GM18873 (cell line): ENCODE measurements at regions not wholly inside any gene's neighbourhood (a gene's known extent, or its start where the extent isn't known, plus 50 kb on each side); places are given as distances from the start of the nearest gene placed in this dataset.

Source experiments
- ATAC-seq: cut with Tn5 transposase; IDR thresholded peaks from one replicate; pipeline ENCODE4 v1.9.1; 2021; ENCODE audit warnings: mild to moderate bottlenecking, moderate library complexity, moderate number of reproducible peaks; ENCODE audit not compliant: unreplicated experiment, low FRiP score

DNA sequence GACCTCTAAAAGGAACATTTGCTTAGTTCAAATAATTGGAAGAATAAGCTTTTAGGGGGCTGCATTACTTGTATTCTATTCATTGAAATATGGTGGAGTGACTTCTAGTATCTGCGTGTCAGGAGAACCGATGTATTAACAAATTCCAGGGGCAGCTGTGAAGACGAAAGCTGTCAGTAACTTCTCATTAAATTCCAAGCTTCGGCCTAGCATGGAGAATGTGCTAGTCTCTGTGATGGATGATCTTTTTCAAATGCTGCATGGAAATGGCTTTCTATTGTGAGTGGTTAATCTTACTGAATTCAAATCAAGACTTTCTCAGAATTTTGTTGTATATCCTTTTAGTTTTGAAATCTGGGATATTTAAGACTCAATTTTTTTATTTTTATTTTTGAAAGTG, 429.9 kb downstream of the ADGRL2 start:
- no peak for ATAC-seq

DNA sequence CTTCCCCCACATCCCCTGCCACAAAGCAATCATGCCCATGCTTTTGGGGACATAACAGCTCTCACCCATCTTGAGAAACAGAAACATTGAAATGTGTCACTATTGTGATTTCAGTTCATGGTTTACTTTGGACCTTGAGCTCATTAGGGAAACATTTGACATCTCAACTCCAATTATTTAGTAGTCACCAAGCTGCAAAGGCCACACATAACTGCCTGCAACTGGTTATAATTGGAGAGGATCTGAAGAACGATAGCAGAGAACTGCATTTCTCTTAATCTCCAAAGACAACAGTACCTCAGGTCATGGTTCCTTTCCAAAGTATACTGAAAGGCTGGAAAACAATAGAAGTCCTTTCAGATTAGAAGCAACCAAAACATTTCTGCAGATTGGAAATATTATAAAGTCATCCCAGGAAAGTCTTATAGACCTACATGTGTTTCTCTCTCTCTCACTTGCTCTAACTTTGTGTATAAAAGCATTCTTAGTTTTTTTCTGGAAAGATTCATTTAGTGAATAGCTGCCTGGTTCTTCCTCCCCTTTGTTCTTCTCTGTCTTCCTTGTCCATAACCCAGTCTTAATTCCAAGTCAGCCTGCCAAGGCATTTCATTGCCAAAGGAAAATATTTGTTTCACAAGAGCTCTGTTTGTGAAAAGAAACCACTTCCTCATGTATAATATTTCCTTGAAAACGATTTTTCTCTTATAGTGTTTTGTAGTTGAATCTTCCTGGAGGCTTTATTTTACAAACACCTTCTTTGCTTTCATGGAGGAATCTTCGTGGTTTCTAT, 426.8 kb downstream of the ADGRL2 start:
- no peak for ATAC-seq

DNA sequence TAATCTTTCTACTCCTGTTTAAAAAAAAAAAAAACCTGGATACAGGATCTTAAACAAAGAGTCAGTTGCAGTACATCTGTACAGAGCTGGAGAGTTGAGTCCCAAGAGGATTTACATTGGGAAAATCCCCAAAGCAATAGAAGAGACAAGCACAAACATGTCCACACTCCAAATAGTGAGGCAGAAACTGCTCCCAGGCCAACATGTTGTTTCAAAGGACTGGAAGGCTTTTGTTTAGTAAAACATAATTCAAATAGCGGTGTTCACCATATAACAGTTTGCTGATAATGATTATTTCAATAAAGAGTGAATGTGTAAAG, 425.4 kb downstream of the ADGRL2 start:
- no peak for ATAC-seq

DNA sequence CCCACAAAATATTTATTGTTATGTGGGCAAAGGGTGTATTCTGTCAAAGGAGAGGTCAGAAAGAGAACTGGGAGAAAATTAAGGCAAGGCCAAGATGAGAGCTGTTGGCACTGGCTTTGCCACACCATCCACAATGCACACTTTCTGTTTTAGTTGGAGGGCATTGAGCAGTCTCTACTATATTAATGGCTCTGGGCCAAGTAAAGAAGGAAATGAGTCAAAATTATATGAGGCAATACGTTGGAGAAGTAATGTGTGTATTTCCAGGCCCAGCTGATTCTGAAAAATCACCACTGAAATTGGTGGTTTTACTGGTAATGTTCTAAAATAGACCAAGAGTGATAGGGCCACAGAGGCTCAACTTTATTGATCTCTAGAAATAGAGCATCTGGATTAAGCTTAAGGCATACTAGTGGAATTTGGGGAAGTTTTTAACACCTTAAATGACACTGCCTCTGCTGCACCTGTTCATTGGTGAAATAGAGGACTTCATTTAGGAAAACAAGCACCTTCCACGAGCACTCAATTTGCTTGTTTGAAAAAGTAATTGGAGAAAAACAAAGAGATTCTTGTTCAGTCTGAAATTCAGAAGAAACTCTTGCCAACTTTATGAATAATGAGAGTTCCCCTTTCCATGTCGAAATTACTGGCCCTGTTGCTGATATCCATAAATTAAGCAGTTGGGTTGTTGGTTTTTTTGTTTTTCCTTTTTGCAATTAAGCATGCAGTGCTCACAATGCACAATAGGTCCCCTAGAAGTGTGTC, 424.9 kb downstream of the ADGRL2 start:
- ATAC-seq: no peak

DNA sequence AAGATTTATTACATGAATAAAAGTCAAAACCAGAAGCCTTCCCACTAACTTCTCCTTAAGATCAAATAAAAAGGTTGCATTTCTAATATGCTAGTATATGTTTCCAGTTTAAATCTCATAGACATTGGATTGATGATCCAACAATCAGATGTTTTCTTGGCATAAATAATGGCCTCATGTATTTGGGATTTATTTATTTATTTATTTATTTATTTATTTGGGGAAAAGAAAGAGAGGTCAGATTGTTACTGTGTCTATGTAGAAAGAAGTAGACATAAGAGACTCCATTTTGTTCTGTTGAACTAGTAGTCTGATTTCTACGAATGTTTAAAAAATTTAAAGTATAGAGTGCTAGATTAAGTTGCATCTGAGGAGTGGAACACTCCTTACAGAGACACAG, 422.4 kb downstream of the ADGRL2 start:
- ATAC-seq: no peak

DNA sequence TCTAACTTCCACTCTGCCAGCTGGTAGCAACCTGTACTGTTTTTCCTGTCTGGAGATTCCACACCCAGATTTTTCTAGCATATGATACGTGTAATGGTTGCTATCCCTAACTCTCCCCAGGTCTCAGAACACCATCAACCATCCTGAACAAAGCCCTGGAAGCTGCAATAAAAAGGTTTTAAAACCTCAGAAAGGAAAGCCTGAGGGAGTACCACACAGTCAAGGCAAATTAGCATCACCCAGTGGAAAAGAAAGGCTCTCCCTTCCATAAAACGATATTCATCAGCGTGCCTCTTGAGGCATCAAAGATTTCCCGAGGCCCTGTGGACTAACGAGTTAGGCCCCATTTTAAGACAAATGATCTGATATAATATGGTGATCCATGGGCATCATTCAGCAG, 421.0 kb downstream of the ADGRL2 start:
- no peak for ATAC-seq

DNA sequence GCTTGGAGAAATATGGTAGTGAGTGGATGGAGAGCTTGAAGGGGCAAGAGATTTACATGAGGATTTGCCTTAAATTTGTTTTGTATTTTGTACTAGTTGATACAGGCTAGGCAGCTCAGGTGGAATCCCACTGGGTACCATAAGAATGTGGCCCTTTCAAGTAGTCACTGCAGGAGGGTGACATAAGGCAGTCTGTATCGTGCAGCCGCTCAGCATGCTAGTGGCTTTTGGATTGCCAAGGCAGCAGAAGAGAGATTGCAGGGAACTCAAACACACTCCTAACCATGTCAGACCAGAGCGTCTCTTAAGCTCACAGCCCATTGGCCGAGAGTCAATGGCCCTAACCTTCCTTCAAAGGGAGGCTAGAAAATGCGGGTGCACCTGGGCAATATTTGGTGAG, 420.0 kb downstream of the ADGRL2 start:
- no peak for ATAC-seq

DNA sequence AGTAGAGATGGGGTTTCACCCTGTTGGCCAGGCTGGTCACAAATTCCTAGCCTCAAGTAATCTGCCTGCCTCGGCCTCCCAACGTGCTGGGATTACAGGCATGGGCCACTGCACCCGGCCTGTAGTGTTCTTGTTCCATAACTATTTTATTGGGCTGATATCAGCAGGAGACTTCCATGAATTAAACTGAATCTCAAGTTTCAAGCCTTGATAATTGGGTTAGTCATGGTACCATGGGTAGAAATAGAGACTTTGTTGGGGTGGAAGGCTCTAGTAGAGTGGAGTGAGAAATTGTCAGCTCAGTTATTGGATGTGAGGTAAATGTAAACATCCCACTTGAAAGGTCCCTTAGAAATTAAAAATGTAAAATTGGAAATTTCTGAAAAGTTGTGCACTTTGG, 419.1 kb downstream of the ADGRL2 start:
- ATAC-seq: no peak

DNA sequence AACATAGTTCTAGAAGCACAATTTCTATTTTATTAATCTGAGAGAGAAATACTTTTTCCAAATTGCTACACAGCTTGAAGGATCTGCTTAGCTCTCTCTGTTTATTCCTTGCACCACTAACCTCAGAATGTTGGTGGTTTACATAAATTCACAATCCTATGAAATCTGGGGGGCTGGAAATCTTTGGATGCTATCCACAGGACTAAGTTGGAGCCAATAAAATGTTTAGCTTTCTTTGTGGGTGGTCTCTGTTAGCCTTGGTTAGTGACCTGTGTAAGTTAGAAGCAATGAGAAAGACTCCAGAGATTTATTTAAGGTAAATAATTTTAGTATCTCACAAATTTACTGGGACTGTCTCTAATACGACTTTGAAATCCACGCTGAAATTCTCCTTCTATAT, 418.1 kb downstream of the ADGRL2 start:
- ATAC-seq: no peak

DNA sequence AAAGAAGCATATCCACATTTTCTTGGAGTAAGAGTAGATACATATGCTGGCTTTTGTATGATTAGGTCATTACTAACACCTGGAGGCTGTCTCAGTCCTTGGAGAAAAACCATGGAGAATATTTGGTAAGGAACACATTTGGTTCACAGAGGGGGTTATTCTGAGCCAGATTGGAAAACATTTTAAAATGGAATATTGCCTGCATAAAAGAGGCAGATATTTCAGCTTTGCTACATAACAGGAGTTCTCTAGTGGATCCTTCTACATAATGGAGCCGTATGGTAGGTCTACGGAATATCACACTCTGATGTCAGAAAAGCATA, 415.1 kb downstream of the ADGRL2 start:
- ATAC-seq: no peak

DNA sequence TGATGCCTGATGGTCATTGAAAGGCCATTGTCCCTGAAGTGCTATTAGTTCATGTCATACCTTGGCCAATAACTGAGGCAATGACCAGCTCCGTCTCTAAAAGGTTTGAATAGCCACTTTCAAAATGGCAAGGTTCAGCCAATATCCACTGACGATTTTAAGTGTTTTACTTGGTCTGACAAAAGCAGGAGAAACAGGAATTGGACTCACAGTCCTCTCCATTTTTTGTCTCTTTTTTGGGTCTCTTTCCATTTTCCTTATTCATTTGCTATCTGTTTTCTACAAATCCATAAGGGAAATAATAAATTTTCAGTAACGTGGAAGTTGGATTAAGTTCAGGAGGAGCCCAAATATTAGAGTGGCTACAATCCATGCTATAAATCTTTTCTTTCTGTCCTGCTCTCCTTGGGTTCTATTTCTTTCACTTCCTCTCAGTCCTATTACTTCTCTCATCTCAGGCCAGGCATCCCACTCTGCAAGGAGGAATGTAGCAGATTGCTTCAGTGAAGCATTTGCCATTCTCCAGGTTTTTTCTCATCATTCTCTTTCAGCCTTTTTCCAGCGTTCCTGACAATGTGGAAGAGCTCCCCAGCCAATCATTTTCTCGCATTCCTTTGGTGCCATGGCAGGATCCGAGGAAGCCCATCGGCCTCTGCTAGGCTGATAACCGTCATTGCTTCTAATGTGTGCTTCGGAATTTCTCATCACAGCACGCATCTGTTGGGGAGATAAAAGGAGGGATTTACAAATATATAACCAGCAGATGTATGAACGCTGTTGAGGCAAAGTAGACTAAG, 414.5 kb downstream of the ADGRL2 start:
- ATAC-seq: no peak

DNA sequence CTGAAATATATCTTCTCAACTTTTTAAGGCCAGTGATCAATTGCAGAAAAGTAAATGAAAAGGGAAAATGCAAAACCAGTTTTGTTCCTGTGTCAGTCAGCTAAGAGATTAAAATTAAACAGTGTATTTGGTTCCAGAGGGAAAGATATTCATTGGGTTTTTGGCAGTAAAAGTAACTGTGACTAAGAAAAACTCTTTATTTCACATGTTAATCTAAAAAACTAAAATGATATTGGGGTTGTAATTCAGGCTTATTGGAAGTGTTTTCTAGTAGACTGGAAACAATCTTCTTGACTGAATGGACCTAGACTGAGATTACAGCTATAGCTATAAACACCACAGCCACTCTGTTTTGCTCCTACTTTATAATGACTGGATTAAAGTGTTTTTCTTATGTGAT, 413.9 kb downstream of the ADGRL2 start:
- ATAC-seq: no peak

DNA sequence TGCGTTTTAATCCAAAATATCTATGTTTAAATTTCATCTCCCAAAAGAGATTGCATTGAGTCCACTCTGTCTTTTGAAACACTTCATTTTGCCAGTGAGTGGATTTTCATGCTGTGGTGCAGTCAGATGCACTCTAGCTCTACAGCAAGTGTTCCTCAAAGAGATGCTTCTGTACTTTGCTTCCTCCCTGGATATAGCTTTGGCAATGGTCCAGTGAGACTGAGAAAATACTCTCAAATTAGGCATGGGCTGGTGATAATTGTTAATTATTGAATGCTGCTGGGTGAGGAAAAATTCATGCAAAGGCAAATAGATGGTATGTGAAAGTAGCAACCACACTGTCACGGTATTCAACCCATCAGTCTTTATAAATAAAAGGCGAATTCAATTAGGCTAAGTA, 396.9 kb downstream of the ADGRL2 start:
- no peak for ATAC-seq

DNA sequence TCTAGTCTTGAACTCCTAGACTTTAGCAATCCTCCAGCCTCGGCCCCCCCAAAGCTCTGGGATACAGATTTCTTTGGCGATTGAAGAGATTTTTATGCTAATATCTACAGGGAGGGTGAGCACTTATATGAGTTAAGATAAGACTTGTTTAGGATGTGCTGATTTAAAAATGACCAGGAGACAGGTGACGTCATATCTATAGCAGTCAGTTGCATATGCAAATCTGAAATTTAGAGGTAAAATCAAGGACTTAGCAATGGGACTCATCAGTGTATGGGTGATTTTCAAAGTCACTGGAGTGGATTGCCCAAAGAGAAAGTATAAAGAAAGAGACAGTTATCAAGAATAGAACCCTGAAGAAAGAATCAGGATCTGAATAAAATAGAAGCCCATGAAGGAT, 394.5 kb downstream of the ADGRL2 start:
- no peak for ATAC-seq

DNA sequence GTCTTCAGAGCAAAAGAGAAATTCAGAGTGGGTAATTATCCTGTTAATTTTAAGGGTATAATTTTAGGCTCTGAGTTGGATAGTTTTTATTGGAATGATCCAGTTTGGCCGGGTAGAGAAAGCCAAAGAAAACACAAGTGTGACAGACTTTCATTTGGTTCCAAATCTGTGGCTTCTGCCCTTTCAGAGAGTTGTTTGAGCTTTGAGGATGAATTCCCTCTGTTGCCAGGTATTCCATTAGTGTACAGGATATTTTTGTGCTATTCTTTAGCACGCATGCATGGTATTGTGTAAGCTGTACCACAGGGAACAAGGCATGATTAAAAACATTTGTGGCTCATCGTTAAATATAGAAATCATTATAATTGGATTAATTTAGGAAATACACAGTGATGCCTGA, 384.4 kb downstream of the ADGRL2 start:
- ATAC-seq: no peak

DNA sequence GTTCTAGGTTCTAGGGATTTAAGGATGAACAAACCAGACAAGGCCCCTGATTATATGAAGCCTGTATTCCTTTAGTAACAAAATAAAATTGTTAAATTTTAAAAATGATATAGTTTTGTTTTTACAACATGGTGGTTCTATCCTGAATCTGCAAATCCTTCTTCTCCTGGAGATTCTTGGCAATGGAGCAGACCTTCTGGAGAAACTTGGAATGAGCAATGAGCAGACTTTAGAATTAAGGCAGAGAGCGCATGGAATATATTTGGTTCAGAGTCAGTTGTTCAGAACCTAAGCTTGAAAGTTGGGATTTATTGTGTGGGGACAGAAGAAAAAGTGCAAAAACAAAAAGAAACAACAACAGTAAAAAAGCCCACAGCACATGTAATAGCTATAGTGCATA, 381.1 kb downstream of the ADGRL2 start:
- no peak for ATAC-seq

DNA sequence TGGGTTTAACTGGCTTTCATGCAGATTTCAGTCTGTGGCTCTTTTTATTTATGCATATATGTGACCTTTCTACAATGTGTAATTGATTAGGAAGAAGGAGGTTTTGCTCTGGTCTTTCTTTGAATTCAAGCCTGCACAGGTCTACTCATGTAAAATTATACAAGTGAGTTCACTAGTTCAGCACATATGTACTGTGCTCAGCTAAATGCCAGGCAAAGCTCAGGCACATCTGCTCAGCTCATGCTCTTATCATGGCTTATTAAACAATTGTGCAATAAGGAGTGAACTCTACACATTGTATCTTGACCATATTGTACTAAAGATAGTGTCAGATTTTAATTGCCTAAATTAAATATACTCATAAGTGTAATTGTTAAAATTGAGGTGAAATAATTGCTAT, 378.4 kb downstream of the ADGRL2 start:
- no peak for ATAC-seq

DNA sequence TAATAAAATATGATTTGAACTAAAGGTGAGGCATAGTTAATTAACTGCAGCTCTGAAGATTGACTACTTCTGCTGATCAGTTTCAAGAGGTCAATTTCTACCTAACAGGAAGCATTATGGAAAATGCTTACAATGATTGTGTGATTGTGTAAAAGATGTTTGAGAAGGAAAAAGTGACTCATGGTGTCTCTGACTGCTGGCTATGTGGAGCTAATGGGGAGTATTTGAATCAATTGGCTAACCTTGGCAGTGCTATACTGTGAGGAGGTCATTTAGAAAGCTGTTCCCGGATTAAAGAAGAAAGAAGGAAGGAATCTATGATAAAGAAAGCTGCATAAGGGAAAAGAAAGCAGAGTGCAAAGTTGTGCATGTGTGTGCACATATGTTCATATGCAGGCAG, 376.5 kb downstream of the ADGRL2 start:
- no peak for ATAC-seq

DNA sequence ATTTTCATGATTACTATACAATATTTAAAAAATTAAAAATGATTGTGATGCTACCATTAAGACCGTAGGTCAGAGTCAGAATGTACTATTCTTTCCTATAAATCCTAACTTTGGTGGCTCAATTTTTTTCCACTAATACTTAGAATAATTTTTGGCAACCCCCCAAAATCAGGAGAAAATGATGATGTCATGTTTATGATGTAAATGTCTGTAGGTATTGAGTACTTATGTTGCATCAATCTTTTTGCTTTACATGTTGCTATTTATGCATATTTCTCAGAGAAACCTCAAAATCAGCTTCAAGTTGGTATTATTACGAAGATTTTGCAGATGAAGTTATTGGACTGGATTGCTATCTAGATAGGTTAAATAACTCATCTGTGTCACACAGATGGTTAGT, 371.2 kb downstream of the ADGRL2 start:
- no peak for ATAC-seq

DNA sequence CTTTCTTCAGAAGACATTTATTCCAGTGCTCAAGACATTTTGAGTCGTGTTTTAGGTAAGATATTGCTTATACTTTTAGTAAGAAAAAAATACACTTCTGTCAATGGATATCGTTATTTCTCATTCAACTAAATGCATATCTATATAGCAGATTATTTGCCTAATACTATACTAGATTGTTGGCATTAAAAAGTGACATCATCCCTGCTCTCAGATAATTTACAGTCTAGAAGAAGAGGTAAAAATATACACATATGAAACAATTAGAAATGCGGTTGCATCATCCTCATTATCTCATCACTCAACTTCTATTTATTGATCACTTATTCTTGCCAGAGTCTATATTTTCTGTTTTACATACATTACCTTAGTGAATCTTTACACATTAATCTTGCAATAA, 367.7 kb downstream of the ADGRL2 start:
- ATAC-seq: no peak

DNA sequence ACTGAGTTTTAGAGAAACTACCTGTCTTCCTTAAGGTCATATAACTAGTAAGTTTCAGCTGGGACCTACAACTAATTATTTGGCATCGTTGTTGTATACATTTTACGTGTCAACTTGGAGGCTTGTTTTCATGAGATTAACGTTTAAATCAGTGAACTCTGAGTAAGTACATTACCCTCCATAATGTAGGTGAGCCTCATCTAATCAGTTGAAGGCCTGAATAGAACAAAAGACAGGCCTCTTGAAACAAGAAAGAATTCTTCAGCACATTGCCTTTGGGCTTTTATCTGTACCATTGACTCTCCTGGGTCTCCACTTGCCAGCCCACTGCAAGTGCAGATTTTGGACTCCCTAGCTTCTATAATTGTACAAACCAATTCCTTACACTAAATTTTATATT, 364.6 kb downstream of the ADGRL2 start:
- ATAC-seq: no peak
